GM13976 (cell line): ENCODE measurements at regions not wholly inside any gene's neighbourhood (a gene's known extent, or its start where the extent isn't known, plus 50 kb on each side); places are given as distances from the start of the nearest gene placed in this dataset.

ENCODE experiments used
- DNase-seq: peaks from one replicate; pipeline ENCODE4 v3.0.0; 2012; ENCODE audit warnings: low spot score
- CTCF ChIP-seq: IDR thresholded peaks from 2 replicates; pipeline ENCODE4 v1.5.1; 2012; ENCODE audit warnings: borderline replicate concordance, mild to moderate bottlenecking; ENCODE audit not compliant: insufficient read depth; ENCODE audit errors: extremely low read depth, missing control alignments, control extremely low read depth
- in situ Hi-C: fragments of 300-500 bp; cut with MboI; formaldehyde crosslinking; loops from one replicate; pipeline ENCODE4 v1.12.0; 2022; ENCODE audit warnings: low sequenced_read_pairs, mixed read lengths, inconsistent platforms; ENCODE audit not compliant: unreplicated experiment

- in situ Hi-C loops: no loop called here
- TF ChIP-seq CTCF: no peak
- no peak for DNase-seq
Measured at GRCh38 chr12:90757957-90758356, 197.0 kb downstream of the CCER1 start.

- TF ChIP-seq CTCF: no peak
Measured at GRCh38 chr12:90745211-90745610, 209.8 kb downstream of the CCER1 start.

GRCh38 chr12:90741611-90742010, 213.4 kb downstream of the CCER1 start:
- DNase-seq: no peak
- in situ Hi-C loops: no loop called here

More at GRCh38 chr12:90745211-90745610, 209.8 kb downstream of the CCER1 start:
- in situ Hi-C loops: no loop called here
- no peak for DNase-seq

GRCh38 chr12:90729736-90730135, 225.2 kb downstream of the CCER1 start:
- no peak for TF ChIP-seq CTCF
- no peak for DNase-seq
- in situ Hi-C loops: no loop called here

More at GRCh38 chr12:90741611-90742010, 213.4 kb downstream of the CCER1 start:
- TF ChIP-seq CTCF: no peak

GRCh38 chr12:90712671-90713070, 242.3 kb downstream of the CCER1 start:
- in situ Hi-C loops: no loop called here
- no peak for TF ChIP-seq CTCF
- no peak for DNase-seq

- no peak for TF ChIP-seq CTCF
- no peak for DNase-seq
- in situ Hi-C loops: no loop called here
Measured at GRCh38 chr12:90710711-90711110, 244.3 kb downstream of the CCER1 start.

- no peak for TF ChIP-seq CTCF
- DNase-seq: no peak
- in situ Hi-C loops: no loop called here
Measured at GRCh38 chr12:90706036-90706435, 248.9 kb downstream of the CCER1 start.
